Fibroblast of mammary gland (primary cell): ENCODE measurements at regions not wholly inside any gene's neighbourhood (a gene's known extent, or its start where the extent isn't known, plus 50 kb on each side); places are given as distances from the start of the nearest gene placed in this dataset.
A peak's percentile ranks its signal among the peaks of the same experiment; 100 is the strongest.

ENCODE experiments used
- DNase-seq: peaks from one replicate; pipeline ENCODE4 v3.0.0-alpha.2; 2010; ENCODE audit warnings: low read depth
- H3K4me3 ChIP-seq: 2 replicates; pipeline ENCODE4 v1.5.1; 2011; ENCODE audit warnings: low read depth, mild to moderate bottlenecking, low read length, moderate library complexity; ENCODE audit not compliant: control insufficient read depth
- CTCF ChIP-seq: conservative IDR thresholded peaks from 2 replicates; pipeline ENCODE4 v1.5.1; 2011; ENCODE audit warnings: low read depth, low read length, inconsistent platforms; ENCODE audit not compliant: control insufficient read depth, insufficient read depth

DNA sequence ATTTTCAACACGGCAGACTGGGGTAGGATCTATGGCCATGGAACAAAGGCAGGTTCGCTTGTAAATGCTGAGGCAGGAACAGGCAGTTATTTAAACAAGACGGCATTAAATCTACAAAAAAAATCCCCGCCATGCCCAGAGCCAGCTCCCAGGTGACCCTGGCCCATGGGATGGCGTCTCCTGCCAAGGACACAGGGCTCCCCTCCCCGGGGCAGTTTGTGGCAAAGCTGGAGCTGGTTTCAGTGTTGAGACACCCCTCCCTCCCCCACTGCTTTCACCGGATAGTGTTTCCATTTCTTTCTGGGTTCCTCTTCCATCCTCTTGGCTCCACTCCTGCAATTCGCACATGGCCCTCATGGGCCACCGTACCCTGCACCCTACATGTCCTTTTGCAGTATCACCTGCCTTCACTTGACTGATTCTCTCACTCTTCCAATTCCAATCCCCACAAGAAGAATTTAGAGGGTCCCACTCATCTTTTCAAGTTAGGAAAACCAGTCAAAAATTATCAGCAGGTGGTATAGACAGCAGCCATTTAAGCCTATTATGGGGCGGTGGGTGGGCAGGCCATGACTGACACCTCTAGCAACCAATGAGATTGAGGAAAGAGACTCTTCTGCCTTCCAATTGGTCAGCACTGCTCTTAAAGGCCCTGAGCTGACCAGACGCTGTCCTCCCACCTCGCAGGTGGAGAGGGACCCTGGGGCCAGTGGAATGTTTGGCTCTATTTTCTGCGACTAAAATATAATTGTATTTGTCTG, 52.0 kb downstream of the OLIG1 start:
- no peak overlapping the region for H3K4me3 ChIP-seq
- DNase-seq = peak; percentile 45
- TF ChIP-seq CTCF = no peak

GRCh38 chr21:33122507-33122906, 52.6 kb downstream of the OLIG1 start:
- no peak for DNase-seq
- TF ChIP-seq CTCF = no peak
- H3K4me3 ChIP-seq = no peak overlapping the region

DNA sequence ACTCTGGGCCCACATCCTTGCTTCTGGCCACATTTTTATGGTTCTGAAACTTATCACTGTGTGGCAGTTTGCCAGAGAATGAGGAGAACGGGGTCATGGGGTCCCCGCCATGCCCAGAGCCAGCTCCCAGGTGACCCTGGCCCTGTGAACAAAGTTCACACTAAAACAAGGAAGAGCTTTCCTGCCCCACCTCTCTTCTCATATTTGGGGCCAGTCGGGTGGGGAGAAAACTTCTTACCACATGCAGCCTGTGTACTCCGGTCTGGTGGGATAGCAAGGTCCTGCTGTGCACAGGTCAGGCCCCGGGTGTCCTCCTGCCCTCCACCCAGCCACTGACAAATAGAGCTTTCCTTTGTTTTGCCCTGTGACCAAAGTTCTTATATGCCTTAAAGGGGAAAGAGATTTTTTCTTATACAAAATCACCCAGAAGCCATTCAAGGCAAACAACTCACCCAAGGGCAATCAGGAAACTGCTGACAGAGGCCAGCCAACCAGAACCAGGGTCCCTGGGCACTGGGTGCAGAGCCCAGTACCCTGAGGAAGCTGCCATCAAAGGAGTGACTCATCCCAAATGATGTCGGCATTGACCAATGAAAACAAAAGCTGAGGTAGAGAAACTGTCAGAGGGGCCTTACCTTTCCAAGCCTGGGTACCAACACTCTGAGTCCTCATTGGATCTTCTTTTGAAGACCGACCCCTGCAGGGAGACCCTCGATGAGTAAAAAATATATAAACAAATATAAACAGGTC, 53.6 kb downstream of the OLIG1 start:
- no peak for TF ChIP-seq CTCF
- no peak overlapping the region for H3K4me3 ChIP-seq
- DNase-seq = no peak

- H3K4me3 ChIP-seq = no peak overlapping the region
- no peak for TF ChIP-seq CTCF
Observed at GRCh38 chr21:33124889-33125288, 54.9 kb downstream of the OLIG1 start.

GRCh38 chr21:33125680-33126375, 55.9 kb downstream of the OLIG1 start:
- no peak for TF ChIP-seq CTCF
- DNase-seq = no peak
- no peak overlapping the region for H3K4me3 ChIP-seq

More at GRCh38 chr21:33124889-33125288, 54.9 kb downstream of the OLIG1 start:
- DNase-seq = no peak

- TF ChIP-seq CTCF = no peak
- no peak for DNase-seq
- H3K4me3 ChIP-seq = no peak overlapping the region
Observed at GRCh38 chr21:33126569-33126968, 56.6 kb downstream of the OLIG1 start.
